Skin epidermis (tissue), 12 donors: ENCODE measurements at regions not wholly inside any gene's neighbourhood (a gene's known extent, or its start where the extent isn't known, plus 50 kb on each side); places are given as distances from the start of the nearest gene placed in this dataset.

ENCODE experiments used
- H3K27ac ChIP-seq, 21 experiments: fragments of 200-600 bp; sonication (generic) in 11 of 21; one replicate each; pipeline ENCODE4 v1.5.0; 2020; ENCODE audit warnings: mild to moderate bottlenecking in 3 of 21, inconsistent platforms in 2 of 21, moderate library complexity in 2 of 21
- H3K4me3 ChIP-seq, 7 experiments: fragments of 200-600 bp; sonication (generic) in 2 of 7; one replicate each; pipeline ENCODE4 v1.5.0; 2020; ENCODE audit warnings: inconsistent platforms in 2 of 7, mild to moderate bottlenecking in 2 of 7, moderate library complexity in 1 of 7

DNA sequence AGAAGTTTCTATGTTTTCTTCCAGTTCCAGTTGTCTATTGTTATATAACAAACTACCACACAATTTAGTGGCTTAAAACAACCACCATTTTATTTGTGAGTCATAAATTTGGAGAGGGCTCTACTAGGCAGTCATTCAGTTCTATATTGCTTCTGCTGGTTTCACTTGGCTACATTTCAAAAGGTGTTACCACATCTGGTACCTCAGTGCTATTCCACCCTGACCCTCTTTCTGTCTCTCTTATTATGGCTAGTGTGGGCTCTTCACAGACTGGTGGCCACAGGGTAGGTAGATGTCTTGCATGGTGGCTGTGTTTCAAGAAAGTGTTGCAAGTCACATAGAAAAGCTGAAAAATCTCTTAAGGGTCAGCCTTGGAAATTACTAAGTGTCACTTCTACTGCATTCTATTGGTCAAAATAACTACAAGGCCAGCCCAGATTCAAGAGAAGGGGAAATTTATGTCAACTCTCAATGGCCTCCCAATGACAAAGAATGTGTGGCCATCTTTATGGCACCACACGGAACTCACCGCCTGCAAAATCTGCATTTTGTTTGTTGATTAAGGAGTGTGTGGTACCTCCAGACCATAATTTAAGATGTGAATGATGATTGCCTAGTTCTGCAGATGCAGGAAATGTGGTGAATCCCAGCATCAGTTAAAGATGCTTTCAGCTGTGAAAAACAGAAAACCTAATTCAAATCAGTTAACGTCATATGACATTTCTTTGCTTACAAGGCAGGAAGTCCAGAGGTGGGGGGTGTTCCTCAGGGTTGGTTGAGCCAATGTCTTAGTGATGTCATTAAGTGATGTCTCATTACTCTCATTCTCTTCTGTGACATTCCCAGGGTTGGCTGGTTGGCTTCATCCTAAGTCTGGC lies 105.8 kb upstream of the RASGRP1 start:
- Histone ChIP-seq H3K27ac (peak overlapping the region in 10 of 21 experiments; percentile 17 to 88 (median 58)), H3K4me3 (no peak overlapping the region)

- Histone ChIP-seq H3K4me3 (no peak overlapping the region), H3K27ac (peak overlapping the region in 9 of 21 experiments; percentile 35 to 88 (median 76))
Measured at GRCh38 chr15:38671006-38671387, 106.4 kb upstream of the RASGRP1 start.

GRCh38 chr15:38671675-38672254 lies 107.2 kb upstream of the RASGRP1 start:
- H3K27ac ChIP-seq, result peak overlapping the region in 15 of 21 experiments; percentile 29 to 88 (median 65)

GRCh38 chr15:38672273-38672672 lies 107.7 kb upstream of the RASGRP1 start:
- H3K27ac ChIP-seq, result peak overlapping the region in 15 of 21 experiments; percentile 29 to 88 (median 65)
- no peak overlapping the region for H3K4me3 ChIP-seq

More at GRCh38 chr15:38671675-38672254, 107.2 kb upstream of the RASGRP1 start:
- no peak overlapping the region for H3K4me3 ChIP-seq

GRCh38 chr15:38672814-38673670 lies 108.4 kb upstream of the RASGRP1 start:
- H3K27ac ChIP-seq, result peak overlapping the region in 12 of 21 experiments; percentile 18 to 88 (median 67)
- no peak overlapping the region for H3K4me3 ChIP-seq

DNA sequence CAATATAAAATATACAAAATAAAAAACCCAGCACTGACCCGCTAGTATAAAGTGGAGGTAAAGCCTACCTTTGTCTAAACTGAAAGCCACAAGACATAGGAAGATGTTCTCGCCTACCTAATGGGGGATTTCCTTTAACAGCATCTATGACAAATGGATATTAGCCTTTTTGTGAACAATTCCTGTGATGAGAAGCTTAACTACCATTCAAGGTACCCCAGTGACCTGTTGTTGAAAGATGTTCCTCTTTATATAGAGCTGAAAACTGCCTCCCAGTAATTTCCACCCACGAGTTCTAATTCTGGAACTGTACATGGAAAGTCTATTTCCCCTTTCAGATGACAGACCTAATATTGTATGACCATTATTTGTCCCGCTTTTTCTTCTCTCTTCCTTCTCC lies 109.8 kb upstream of the RASGRP1 start:
- peak overlapping the region in 1 of 21 experiments; percentile 88 for H3K27ac ChIP-seq

DNA sequence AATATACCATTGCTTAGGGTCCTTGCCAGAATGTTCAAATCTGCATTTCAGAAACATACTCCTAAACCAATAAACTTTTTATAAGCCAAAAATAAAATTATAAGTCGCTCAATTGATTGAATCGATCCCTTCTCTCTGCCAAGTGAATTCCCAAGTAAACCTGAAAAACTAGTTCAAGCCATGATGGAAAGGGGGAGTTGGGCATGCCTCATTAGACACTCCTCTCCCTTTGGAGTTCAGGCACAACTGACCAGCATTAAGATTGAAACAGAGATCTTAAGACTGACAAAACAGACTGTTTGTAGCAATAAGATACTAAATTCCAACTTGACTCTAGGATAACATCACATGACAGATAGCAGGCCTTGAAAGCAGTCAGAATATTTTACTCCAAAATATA lies 113.7 kb upstream of the RASGRP1 start:
- H3K4me3 ChIP-seq, result no peak overlapping the region

More for the DNA sequence above, 109.8 kb upstream of the RASGRP1 start:
- H3K4me3 ChIP-seq, result no peak overlapping the region

DNA sequence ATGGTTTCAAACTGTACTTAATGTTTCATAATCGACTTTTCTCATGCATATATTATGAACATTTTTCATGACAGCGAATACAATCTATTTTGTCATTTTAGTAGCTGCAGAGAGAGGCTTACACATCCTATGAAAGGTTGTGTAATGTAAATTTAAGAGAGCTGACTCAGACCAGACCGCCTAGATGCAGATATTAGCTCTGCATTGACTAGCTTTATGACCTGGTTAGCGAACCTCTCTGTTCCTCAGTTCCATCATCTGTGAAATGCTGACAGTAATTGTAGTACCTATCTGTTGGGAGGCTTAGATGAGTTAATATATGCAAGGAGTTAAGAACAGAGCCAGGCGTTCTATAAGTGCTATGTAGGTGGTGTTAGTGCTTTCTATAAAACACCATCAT lies 116.2 kb upstream of the RASGRP1 start:
- no peak overlapping the region for H3K27ac ChIP-seq

More for the DNA sequence above, 113.7 kb upstream of the RASGRP1 start:
- no peak overlapping the region for H3K27ac ChIP-seq

DNA sequence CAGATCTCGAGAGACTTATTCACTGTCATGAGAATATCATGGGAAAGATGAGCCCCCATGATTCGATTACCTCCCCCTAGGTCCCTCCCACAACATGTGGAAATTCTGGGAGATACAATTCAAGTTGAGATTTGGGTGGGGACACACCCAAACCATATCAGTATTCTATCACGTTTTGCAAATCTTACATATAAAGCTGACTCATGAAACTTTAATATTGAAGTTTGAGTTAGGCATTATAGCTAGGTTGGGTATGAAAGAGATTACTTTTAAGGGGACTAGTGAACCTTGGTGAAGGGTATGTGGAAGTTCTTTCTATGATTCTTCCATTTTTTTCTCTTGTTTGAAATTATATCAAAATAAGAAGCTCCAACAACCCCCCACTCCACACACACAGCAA lies 117.7 kb upstream of the RASGRP1 start:
- Histone ChIP-seq H3K27ac (no peak overlapping the region), H3K4me3 (no peak overlapping the region)

More for the DNA sequence above, 116.2 kb upstream of the RASGRP1 start:
- no peak overlapping the region for H3K4me3 ChIP-seq

DNA sequence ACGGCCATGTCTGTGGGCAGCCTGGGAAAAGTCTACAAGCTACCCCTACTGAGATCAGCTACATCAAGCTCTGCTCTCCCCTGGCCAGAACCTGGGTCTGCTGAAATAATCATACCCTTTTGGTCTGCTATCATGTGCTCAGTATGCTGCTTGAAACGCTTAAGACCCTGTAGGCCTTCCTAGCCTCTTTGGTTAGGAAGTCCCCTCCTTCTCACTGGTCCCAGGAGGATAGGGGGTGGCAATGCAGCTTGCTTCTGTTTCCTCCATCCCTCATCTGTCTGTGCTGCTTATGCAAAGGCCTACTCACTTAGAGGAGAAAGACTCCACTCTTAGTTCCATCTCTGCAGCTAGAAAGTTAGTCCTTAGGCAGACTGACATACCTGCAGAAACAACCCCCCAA lies 118.2 kb upstream of the RASGRP1 start:
- Histone ChIP-seq H3K27ac (peak overlapping the region in 4 of 21 experiments; percentile 9 to 85 (median 22)), H3K4me3 (no peak overlapping the region)

GRCh38 chr15:38683382-38684242 lies 119.0 kb upstream of the RASGRP1 start:
- no peak overlapping the region for H3K4me3 ChIP-seq
- H3K27ac ChIP-seq, result peak overlapping the region in 7 of 21 experiments; percentile 2 to 85 (median 32)

- no peak overlapping the region for H3K4me3 ChIP-seq
- peak overlapping the region in 8 of 21 experiments; percentile 2 to 85 (median 49) for H3K27ac ChIP-seq
Measured at GRCh38 chr15:38684440-38685010, 119.9 kb upstream of the RASGRP1 start.

DNA sequence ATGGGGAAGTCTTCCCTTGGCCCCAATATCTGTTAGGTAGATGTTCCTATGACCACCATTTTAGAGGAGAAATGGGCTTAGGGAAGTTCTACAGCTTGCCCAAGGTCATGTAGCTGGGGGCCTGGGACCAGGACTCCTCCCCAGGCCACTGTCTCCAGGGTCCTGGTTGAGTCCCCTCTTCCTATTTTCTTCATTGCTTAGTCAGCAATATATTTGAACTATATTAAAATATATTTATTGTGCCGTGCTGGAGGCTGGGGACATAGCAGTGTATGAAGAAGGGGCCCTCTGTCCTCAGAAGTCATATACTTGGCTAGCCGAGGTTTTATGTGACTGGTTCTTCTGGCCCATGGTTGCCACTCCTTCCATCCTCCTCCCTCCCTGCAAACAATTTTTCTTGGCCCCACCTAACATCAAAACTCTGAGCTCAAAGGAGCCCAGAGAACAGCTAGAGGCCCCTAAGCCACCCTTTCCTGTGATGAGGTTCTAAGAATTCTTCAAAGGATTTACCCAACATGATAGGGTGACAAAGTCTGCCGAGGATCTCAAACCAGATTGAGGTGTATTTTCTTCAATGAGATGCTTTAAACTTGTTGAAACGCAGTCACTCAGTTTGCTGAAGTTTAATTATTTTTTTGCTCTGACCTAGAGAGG lies 121.2 kb upstream of the RASGRP1 start:
- H3K27ac ChIP-seq, result peak overlapping the region in 8 of 21 experiments; percentile 6 to 85 (median 33)
- H3K4me3 ChIP-seq, result no peak overlapping the region

DNA sequence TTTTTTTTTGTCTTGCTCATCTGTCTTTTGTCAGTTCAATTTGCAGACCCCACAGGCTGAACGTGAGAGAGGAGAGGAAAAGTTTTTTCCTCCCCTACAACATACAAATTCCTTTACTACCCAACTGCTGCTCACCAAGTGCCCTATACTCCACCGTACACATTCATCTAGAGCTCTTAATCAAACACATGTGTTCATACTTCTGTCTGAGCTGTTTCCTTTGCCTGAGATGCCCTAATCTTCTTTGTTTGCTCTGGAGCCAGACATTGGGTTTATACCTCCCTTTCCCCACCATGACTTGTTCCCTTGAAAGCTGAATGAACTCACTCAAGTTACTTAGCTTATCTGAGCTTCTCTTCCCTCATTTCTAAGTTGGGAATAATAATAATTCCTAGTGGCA lies 122.7 kb upstream of the RASGRP1 start:
- H3K4me3 ChIP-seq, result no peak overlapping the region

DNA sequence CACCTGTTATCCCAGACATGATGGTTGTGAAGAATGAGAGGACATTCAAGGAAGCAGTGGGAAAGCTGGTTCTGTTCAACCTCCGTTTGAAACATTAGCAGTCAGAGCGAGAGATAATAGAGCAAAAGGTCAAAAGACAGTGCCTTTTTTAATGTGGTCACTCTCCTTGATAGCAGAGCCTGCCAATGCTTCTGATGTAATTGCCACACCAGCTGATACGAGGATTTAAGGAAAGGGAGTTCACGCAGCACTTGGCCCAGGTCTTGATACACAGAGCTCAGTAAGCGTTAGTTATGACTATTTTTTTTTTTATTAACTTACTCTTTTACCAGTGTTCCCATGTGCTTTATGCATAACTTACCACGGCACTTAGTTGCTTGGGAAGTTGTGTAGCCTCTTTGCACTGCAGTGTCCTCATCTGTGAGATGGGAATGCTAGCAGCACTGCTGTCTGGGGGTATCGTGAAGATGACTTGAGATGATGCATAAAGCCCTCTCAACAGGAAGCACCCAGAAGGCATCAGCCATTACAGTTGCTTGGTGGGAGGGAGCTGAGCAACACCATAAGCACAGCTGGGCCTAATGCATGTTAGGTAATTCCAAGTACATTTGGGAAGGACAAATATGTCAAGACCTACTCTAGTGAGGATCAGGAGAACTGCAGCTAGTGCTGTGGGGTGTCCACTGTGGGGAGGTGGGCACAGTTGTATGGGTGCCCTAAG lies 123.3 kb upstream of the RASGRP1 start:
- H3K4me3 ChIP-seq, result no peak overlapping the region
- peak overlapping the region in 7 of 21 experiments; percentile 13 to 85 (median 56) for H3K27ac ChIP-seq

More for the DNA sequence above, 122.7 kb upstream of the RASGRP1 start:
- peak overlapping the region in 7 of 21 experiments; percentile 13 to 85 (median 56) for H3K27ac ChIP-seq

DNA sequence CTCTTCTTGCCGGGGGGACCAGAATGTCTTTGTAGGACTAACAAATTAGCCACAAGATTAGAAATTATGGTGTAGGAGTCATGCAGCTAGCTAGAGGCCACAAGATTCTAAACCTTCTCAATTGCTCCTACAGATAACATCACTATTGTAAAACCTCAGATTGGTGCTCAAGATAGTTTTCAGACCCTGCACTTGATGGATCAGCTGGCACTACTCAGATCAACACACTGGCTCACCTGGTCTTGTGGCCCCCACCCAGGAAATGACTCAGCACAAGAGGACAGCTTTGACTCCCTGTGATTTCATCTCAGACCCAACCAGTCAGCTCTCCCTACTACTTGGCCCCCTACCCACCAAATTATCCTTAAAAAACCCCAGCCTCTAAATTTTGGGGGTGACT lies 124.1 kb upstream of the RASGRP1 start:
- Histone ChIP-seq H3K4me3 (no peak overlapping the region), H3K27ac (peak overlapping the region in 5 of 21 experiments; percentile 12 to 85 (median 56))

GRCh38 chr15:38689522-38689921 lies 124.9 kb upstream of the RASGRP1 start:
- H3K4me3 ChIP-seq, result no peak overlapping the region
- peak overlapping the region in 5 of 21 experiments; percentile 18 to 85 (median 56) for H3K27ac ChIP-seq
